Thyroid gland (tissue), 4 donors: ENCODE measurements at regions not wholly inside any gene's neighbourhood (a gene's known extent, or its start where the extent isn't known, plus 50 kb on each side); places are given as distances from the start of the nearest gene placed in this dataset.

Experiments used
- POLR2A ChIP-seq, 2 donors: fragments of 450-650 bp; IDR thresholded peaks; one replicate each; pipeline ENCODE4 v1.6.1; 2017; ENCODE audit warnings: antibody characterized with exemption in 2 of 2, mild to moderate bottlenecking in 2 of 2, moderate library complexity in 1 of 2
- TF ChIP-seq, protein P1 (sequence below), 6 experiments: fragments of 200-600 bp in 3 of 6; fragments of 450-650 bp in 3 of 6; sonication (generic) in 3 of 6; IDR thresholded peaks; one replicate each; pipeline ENCODE4 v1.5.1; 2016 to 2019; ENCODE audit warnings: antibody characterized with exemption in 6 of 6, mild to moderate bottlenecking in 2 of 6, inconsistent platforms in 1 of 6, moderate library complexity in 1 of 6

DNA sequence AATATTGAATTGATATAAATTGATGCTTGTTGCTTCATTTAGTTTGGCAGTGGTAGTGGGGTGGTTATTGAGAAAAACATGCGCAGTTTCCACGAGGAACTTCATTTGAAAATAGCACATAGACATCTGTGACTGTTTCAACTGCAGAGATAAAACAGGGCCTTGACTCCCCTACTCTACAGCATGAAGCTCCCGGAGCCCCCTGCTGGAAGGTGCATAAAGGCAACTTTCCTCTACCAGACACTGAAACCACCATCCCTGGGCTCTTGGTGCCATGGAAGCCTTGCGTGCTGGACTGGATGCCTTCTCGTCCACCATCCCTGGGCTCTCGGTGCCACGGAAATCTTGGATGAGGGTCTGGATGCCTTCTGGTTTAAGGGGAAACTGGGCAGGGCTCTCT lies 195.9 kb downstream of the CSNK2A3 start:
- TF ChIP-seq, protein P1, sequence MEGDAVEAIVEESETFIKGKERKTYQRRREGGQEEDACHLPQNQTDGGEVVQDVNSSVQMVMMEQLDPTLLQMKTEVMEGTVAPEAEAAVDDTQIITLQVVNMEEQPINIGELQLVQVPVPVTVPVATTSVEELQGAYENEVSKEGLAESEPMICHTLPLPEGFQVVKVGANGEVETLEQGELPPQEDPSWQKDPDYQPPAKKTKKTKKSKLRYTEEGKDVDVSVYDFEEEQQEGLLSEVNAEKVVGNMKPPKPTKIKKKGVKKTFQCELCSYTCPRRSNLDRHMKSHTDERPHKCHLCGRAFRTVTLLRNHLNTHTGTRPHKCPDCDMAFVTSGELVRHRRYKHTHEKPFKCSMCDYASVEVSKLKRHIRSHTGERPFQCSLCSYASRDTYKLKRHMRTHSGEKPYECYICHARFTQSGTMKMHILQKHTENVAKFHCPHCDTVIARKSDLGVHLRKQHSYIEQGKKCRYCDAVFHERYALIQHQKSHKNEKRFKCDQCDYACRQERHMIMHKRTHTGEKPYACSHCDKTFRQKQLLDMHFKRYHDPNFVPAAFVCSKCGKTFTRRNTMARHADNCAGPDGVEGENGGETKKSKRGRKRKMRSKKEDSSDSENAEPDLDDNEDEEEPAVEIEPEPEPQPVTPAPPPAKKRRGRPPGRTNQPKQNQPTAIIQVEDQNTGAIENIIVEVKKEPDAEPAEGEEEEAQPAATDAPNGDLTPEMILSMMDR (IDR thresholded peaks at IDR 0.05) = peak in 5 of 6 experiments; percentile 14 to 67 (median 60)
- TF ChIP-seq POLR2A (IDR thresholded peaks at IDR 0.05) = no peak
